GM19023 (cell line): ENCODE measurements at regions not wholly inside any gene's neighbourhood (a gene's known extent, or its start where the extent isn't known, plus 50 kb on each side); places are given as distances from the start of the nearest gene placed in this dataset.

Source experiments
- ATAC-seq: cut with Tn5 transposase; IDR thresholded peaks from one replicate; pipeline ENCODE4 v1.9.1; 2021; ENCODE audit warnings: mild to moderate bottlenecking, moderate library complexity; ENCODE audit not compliant: unreplicated experiment

DNA sequence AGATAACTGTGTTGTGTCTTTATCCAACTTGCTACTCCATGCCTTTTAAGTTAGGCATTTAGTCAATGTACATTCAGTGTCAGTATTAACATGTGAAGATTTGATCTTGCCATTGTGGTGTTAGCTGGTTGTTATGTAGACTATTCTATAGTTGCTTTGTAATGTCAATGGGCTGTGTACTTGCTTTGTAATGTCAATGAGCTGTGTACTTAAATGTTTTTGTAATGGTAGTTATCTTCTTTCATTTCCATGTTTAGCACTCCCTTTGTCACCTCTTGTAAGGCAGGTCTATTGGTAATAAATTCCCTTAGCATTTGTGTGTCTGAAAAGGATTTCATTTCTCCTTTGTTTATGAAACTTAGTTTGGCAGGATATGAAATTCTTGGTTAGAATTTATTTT, 53.4 kb downstream of the MC4R start:
- no peak for ATAC-seq

DNA sequence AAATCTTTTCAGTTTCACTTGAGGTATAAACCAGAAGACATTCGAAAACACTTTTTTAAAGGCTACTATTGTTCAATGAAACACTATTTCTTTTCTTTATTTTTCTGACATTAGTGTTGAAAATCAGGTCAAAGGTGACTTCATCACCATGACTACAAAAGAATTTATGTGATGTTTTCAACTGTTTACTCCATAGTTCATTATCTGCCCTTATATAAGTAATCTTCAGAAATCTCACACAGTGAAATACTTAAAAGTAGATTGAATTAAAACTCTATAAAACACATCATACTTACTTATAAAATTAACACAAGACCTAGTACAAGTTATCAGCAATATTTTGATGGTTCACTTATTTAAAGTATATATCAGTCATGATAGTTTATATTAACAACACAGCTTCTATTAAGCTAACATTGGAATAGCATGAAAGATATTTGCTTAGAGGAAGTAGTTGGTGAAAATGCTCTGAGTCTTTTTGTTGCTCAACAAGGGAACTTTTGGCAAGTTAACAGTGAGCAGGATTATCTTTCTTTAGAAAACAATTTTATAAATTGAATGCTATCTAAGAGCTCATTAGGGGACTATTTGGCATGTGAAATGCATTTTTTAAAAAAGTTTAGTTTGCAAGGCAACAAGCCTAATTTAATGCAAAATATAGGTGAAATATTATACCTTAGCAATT, 60.8 kb downstream of the MC4R start:
- ATAC-seq: no peak

DNA sequence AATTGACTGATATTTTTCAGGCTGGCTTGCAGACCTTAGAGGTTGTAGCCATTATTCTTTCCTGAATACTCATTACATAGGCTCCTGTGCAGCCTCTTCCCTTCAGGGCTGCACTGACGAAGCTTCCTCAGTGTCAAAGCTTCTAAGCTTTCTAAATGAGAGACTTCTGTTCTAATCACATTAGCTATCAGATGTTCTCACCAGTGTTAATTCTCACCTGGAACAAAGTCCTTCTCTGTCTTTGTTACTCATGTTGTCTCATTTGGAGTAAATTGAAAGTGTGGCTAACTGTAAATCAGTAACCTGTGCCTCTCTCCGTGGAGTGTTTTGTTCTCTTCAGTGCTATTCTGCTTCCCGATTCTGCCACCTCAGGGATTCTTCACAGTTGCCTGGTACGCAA, 76.9 kb downstream of the MC4R start:
- ATAC-seq: no peak

DNA sequence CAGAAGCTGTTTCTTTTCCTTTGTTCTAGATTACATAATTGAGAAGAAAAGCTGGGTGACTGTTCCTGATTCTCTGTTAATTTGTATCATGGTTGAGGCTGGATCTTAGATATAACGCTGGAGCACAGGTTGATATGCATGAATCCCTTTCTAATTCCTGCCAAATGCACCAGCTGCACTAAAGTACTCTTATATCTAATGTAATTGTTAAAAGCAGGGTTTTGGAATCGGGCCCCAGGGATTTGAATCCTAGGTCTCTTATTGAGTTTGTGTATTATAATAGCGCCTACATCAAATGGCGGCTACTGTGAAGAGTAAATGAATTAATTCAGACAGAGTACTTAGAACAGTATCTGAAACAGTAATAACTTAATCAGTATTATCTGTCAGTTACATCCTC, 80.4 kb downstream of the MC4R start:
- no peak for ATAC-seq

DNA sequence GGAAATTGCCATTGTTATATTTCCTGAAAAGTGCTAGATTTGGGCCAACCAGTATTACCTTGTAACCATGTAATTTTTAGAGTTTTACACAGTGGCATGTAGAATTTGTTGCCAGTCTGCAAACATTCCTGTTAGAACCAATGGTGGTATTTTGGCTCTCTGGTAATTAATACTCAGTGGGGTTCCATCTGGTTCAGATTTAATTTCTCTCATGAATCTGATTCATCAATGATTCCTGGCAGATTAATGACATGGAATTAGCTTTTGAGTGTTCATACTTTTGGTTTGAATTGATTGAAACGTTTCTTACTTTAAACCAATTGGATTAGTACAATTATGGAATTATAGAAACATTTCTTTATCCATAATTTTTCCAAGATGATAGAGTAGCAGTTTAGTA, 93.2 kb downstream of the MC4R start:
- no peak for ATAC-seq

DNA sequence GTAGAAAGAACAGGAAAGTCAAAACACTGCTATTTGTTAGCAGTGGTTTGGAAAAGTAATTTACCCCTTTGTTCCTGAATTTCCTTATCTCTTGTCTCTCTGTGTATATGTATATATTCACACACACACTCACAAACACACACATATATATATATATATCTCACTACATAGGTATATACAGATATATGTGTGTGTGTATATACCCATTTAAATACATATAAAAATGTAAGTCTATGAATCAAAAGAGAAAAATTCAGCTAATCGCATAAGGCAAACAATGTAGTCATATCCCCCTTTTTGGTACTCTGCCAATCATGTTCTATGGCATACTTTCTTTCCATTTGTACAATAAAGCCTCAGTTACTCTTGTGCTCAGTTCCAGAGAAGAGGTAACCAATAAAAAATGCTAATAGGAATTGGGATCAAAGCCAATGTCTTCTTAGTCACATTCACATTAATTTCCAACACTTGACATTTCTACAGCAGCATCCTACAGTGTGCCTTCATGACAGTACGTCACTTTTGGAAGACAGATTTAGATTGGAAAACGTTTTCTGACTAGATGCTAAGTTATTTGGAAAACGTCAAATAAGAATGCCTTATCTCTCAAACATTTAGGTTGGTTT, 94.6 kb downstream of the MC4R start:
- no peak for ATAC-seq

DNA sequence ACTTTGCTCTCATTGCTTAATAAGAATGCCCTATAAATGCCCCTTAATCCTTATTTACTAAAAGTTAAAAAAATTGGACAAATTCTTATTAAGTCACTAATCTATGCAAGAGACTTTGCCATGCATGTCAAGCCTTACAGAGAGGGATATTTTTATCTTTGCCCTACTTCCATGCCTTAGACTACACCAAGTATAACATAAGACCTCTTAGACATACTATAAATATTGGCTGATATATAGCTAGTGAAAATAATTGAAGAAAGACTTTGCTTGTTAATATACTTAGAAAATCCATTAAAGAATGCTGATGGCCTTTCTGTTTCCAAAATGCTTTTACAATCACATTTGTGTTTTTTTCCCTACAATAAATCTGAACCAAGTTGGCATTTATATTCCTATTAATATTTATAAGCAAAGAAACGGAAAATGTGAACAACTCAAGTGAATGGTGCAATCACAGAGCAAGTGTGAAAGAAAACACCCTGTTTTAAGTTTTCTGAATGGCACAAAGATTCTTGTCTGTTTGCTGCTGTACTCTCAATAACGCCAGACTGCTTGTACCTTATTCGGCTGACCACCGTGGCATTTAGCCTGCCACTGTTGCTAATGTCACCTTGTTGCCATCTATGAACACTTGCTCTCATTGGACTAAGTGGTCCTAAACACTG, 105.0 kb downstream of the MC4R start:
- ATAC-seq: no peak

DNA sequence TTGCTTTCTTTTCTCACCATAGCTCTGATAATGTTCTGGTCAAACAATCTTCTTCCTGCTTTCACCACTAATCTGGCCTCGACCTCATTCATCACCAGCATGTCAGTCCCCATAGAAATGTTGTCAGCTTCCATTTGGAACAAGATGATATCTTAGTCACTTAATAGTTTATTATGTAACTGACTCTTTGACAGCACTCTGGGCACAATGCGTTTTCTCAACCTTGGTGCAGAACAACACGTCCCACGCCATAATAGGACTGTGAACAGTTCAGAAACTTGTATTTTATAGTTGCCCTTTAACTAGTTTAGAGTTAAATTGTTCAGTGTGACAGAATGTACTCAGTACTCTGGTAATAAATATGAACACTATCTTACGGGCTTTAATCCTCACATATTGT, 106.0 kb downstream of the MC4R start:
- no peak for ATAC-seq

DNA sequence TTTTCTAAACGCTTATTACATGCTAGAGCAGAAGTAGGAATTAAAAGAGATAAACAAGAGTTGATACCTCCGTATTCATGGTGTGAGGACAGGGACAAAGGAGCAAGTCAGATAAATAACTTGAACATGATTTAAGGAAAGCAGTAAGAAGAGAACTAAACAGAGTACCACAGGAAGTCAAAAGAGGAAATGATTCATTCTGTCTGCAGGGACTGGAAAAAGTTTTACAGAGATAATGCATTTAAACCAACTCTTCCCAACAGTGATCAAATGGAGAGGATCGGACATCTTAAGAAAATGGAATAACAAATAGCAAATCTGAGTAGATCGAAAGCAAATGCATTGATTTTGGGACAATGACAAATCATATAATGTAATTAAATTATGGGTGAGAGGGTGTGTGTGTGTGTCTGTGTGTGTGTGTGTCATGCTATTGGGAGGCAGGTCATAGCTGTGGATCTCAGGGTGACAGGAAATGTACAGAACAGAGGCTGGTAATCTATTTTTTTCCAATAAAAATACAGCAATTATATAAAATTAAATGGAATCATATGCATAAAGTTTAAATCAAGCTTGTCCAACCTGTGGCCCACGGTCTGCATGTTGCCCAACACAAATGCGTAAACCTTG, 113.4 kb downstream of the MC4R start:
- ATAC-seq: no peak

DNA sequence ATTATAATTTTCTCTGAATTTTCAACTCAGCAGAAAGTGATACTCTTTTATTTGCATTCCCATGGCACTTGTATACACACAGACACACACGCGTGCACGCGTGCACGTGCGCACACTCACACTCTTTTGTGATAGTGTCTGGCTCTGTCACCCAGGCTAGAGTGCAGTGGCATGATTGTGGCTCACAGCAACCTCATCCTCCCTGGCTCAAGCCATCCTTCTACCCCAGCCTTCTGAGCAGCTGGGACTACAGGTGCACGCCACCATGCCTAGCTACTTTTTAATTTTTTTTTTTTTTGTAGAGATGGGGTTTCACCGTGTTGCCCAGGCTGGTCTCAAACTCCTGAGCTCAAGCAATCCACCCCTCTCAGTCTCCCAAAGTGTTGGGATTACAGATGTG, 123.2 kb downstream of the MC4R start:
- ATAC-seq: no peak

DNA sequence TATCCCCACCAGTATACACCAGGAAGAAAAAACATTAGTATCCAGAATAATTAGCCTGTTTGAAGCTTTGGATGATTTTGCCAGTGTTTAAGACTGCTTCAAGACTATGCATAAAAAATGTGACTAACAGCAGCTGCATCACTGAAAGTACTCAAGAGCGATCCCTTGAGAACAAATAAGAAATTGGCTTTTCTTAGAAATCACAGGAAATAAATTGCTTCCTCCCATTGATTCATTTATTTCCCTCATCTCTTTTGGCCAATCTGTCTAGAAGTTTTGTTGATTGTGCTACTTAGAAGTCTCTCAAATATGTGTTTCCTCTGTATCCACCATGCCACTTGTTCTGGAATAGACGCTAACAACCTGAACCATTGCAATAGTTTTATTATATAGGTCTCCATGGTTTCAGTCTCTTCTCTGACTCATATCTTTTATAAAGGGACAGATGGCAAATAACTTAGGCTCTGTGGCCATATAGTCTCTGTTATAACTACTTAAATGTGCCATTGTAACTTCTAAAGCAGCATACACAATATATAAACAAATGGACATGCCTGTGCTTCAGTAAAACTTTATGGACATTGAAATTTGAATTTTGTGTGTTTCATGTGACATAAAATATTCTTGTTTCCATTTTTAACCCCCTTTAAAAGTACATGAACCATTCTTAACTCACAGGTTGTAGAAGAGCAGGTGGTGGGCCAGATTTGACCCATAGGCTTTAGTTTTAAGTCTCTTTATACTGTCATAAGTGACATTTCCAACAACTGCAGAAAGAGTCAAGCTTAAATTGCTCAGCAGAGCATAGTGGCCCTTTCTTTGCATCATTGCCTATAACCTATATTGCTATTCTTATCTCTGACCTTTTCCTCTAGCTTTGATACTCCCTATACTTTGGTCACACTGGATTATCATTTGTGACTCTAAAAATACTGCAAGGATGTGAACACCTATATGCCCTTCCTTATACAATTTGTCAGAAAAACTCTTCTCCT, 123.9 kb downstream of the MC4R start:
- no peak for ATAC-seq

DNA sequence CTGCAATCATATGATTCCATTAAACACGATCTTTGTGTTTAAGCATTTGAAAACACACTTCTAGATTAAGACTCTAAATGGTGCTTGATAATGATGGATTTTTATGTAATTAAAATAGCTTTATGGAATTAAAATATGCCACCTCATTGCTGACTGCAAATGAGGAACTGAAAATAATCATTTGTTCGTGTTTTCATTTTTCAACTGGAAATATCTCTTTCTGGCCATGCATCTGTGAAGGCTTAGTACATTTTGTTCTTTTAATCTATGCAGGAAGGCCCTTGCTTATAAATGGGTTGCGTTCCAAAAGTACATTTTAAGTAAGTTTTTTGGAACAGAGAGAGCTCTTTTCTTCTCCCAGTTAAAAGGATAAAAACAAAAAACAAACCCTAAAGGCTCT, 125.5 kb downstream of the MC4R start:
- peak; percentile 47 for ATAC-seq

DNA sequence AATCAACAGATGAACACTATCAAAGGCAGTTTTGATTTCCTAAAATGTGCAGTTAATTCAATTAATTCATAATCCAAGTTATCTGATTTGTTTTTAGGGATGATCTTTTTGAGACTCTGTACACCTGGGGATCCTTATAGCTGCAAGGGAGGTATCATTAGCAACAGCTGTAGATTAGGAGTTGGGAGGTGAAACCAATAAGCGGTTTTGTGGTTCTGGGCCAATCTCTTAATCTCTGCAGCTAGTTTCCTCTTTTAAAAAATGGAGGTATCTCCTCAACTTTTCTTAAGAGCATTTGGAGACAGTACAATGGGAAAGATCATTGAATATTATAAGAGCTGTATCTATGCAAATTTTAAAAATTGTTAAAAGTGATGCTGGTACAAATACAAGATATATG, 126.0 kb downstream of the MC4R start:
- ATAC-seq: peak; percentile 70

DNA sequence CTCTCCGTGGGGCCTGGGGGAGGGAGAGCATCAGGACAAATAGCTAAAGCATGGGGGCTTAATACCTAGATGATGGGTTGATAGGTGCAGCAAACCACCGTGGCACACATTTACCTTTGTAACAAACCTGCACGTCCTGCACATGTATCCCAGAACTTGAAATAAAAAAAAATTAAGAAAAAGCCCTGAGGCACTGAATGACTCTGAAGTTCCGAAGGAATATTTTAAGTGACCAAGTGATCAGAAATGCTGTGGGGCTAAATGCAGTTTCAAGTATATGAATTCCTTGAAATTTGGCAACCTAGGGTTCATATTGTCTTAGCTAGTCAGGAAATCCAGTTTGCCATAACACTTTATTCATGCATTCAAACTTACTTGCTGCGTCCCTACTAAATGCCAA, 127.5 kb downstream of the MC4R start:
- ATAC-seq: no peak

DNA sequence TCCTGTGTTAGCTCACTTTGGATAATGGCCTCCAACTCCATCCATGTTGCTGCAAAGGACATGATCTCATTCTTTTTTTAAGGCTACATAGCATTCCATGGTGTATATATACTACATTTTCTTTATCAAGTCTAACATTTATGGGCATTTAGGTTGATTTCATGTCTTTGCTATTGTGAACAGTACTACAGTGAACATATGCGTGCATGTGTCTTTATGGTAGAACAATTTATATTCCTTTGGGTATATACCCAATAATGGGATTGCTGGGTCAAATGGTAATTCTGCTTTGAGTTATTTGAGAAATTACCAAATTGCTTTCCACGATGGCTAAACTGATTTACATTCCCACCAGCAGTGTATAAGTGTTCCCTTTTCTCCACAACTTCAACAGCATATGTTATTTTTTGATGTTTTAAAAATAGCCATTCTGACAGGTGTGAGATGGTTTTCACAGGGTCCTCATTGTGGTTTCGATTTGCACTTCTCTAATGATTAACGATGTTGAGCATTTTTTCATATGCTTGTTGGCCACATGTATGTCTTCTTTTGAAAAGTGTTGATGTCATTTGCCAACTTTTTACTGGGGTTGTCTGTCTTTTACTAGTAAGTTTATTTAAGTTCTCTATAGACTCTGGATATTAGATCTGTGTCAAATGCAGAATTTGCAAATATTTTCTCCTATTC, 133.4 kb downstream of the MC4R start:
- peak; percentile 95 for ATAC-seq

DNA sequence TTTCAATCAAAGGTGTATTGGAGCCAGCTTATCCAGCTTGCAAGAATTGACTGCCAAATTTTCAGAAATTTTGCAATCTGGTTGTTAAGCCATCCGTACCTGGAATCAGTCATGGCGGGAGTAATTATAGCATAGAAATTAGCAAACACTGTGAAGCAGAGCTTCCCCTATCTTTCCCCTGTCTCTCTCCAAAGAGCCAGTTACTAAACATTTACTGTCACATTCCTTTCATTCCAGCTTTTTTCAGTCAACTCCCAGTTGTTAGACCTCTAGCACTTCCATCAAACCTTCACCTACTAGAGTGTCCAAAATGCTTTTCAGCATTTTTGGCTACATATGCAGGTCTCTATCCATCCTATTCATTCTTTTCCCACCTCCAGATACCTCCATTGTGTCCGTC, 137.4 kb downstream of the MC4R start:
- no peak for ATAC-seq

DNA sequence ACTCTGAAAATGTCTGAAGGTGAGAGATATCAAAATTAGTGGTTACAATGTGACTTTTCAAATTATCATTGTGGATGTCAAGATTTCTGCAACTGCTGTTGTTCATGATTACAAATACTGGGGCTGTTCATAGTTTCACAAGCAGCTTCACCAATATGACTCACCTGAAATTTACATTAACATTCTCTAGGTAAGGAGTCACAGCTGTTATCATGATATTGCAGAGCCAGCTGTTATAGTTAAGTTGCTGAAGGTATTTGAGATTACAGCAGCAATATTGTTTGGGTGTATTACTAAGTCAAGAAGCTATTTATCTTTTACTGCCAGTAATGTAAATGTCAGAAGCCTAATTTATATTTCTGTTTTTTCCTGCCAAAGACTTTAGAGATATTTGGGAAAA, 140.0 kb downstream of the MC4R start:
- ATAC-seq: no peak

DNA sequence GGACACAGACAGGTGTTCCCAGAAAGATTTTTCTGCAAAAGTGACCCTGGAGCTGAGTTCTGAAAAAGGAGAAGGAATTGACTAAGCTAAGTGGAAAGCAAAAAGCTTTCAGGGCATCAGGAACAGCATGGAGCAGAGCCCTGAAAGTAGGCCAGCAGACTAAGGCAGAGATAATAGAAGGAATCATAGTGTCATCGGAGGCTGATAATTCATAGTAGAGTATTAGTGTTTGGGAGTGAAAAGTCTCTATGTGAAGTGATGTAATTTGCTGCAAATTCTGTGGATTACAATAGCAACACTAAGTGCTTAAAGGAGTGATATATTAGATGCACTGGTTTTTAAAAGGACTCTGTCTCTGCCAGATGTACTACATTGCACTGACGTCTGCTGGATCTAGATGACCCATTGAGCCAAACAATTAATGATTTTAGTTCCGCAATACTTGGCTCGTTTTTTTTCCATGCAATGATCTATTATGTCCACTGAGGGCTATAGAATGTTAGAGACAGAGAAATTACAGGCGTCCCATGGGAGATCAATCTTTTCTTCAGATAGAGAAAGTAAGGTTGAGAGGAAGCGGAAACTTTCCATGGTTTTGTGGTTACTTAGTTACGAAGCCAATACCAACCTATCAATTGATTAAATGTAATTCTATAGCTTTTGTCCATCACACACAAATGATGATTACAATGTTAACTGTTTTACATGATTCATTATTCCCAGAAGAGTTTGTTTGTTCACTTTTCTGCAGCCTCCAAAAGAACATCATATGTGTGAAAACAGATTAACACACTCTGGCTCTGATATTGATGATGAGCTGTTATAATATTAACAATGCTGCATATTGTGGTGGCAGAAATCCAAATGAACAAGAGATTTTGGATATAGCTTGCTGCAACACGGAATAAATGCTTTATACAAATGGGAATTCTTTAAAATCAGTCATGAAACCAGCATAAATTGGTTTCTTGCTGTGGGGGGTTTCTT, 143.7 kb downstream of the MC4R start:
- ATAC-seq: no peak

DNA sequence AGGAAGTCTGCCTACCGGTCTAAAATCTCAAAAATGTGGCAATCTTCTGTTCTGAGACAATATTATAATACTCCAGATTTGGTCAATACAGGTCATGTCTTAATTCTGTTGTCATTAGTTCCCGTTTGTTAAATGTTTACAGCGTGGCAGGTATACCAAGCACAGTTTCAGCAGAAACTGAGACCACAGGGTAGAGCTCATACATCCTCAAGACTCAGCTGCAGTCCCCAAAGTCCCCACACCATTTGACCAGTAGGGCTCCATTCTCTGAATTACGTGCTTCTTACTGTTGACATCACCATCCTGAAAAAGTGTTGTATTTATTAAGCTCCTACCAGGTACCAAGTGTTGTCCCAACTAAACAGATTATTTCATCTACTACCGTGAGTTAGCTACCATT, 157.1 kb downstream of the MC4R start:
- no peak for ATAC-seq
